Kidney (tissue), 13 donors: ENCODE measurements at regions not wholly inside any gene's neighbourhood (a gene's known extent, or its start where the extent isn't known, plus 50 kb on each side); places are given as distances from the start of the nearest gene placed in this dataset.
"Not testable (repeated sequence)": the region's sequence is repeated elsewhere in the genome, so short reads cannot be mapped to it uniquely, and the experiment has no call there.

Source experiments
- DNase-seq, 5 donors: peaks; one replicate each; pipeline ENCODE4 v3.0.0-alpha.2; 2013 to 2020
- FAIRE-seq: peaks from 2 replicates; lab custom pipeline; 2012; peaks lifted over from hg19 to GRCh38; lab: Jason Lieb, UNC
- H3K27ac ChIP-seq, 2 donors: one replicate each; pipeline ENCODE4 v1.7.0; 2013; ENCODE audit warnings: low read depth in 2 of 2, low read length in 2 of 2, inconsistent platforms in 1 of 2
- H3K27me3 ChIP-seq: one replicate; pipeline ENCODE4 v1.7.1; 2013; ENCODE audit warnings: low read length, inconsistent platforms; ENCODE audit not compliant: control insufficient read depth, insufficient read depth
- H3K36me3 ChIP-seq, 3 donors: one replicate each; pipeline versions ENCODE4 v1.7.0 to v1.7.1; 2013; ENCODE audit warnings: low read length in 3 of 3, control low read depth in 1 of 3, inconsistent platforms in 1 of 3; ENCODE audit not compliant: insufficient read depth in 3 of 3, control insufficient read depth in 2 of 3
- H3K4me1 ChIP-seq, 3 donors: one replicate each; pipeline versions ENCODE4 v1.7.0 to v1.7.1; 2013; ENCODE audit warnings: low read length in 3 of 3, inconsistent platforms in 1 of 3, low read depth in 1 of 3; ENCODE audit not compliant: control insufficient read depth in 2 of 3, insufficient read depth in 2 of 3
- H3K4me3 ChIP-seq, 3 donors: one replicate each; pipeline versions ENCODE4 v1.7.0 to v1.8.1; 2013; ENCODE audit warnings: low read length in 3 of 3, control low read depth in 1 of 3, inconsistent platforms in 1 of 3
- H3K9ac ChIP-seq, 3 donors: one replicate each; pipeline versions ENCODE4 v1.7.0 to v1.7.1; 2013; ENCODE audit warnings: low read length in 3 of 3, control low read depth in 1 of 3, inconsistent platforms in 1 of 3
- H3K9me3 ChIP-seq, 3 donors: one replicate each; pipeline versions ENCODE4 v1.7.0 to v1.7.1; 2013; ENCODE audit warnings: low read length in 3 of 3, control low read depth in 1 of 3, inconsistent platforms in 1 of 3; ENCODE audit not compliant: control insufficient read depth in 2 of 3, insufficient read depth in 1 of 3
- CTCF ChIP-seq: IDR thresholded peaks from 3 replicates; pipeline ENCODE4 v1.5.1; 2012; ENCODE audit warnings: mild to moderate bottlenecking, moderate library complexity, borderline replicate concordance; ENCODE audit not compliant: insufficient read depth; ENCODE audit errors: extremely low read depth
- intact Hi-C: fragments of 100-400 bp; cut with DNase I; formaldehyde crosslinking; loops from one replicate; pipeline ENCODE4 v1.11.1; 2022
- donor health status: control.
- donor health status: control.
- donor health status: control.
- donor health status: control.
- donor health status: control.
- donor health status: DM: yes; HTN: yes; CAD: no.
- donor health status: Normal renal cell carcinoma (clear cell type).

- H3K9ac ChIP-seq, result no peak overlapping the region
- intact Hi-C loops, result no loop called here
- TF ChIP-seq CTCF, result no peak
Observed at GRCh38 chr16:11417487-11417886, 72.2 kb downstream of the RMI2 start.

GRCh38 chr16:11418506-11418905 lies 73.2 kb downstream of the RMI2 start:
- no peak overlapping the region for H3K9ac ChIP-seq
- no peaks in the 10 kb centered on the region for H3K4me1 ChIP-seq
- no peaks in the 10 kb centered on the region for H3K9me3 ChIP-seq
- H3K4me3 ChIP-seq, result no peak overlapping the region
- DNase-seq (no peak), FAIRE-seq (no peak)
- no peaks in the 10 kb centered on the region for H3K27me3 ChIP-seq
- no peak for TF ChIP-seq CTCF
- intact Hi-C loops, result no loop called here
- no peak overlapping the region for H3K27ac ChIP-seq
- no peaks in the 10 kb centered on the region for H3K36me3 ChIP-seq

More at GRCh38 chr16:11417487-11417886, 72.2 kb downstream of the RMI2 start:
- Histone ChIP-seq H3K4me3 (no peak overlapping the region), H3K9me3 (no peaks in the 10 kb centered on the region), H3K4me1 (no peaks in the 10 kb centered on the region), H3K27ac (no peak overlapping the region), H3K27me3 (no peaks in the 10 kb centered on the region), H3K36me3 (no peaks in the 10 kb centered on the region)
- no peak for DNase-seq
- no peak for FAIRE-seq

- intact Hi-C loops, result loop anchor here (10.0 kb wide), 1 partner anchor 95 kb away; no protein-coding TSS in a partner anchor
- not testable (repeated sequence) for H3K4me1 ChIP-seq, H3K36me3 ChIP-seq, H3K27me3 ChIP-seq, H3K9ac ChIP-seq, FAIRE-seq, H3K9me3 ChIP-seq, H3K27ac ChIP-seq, DNase-seq, H3K4me3 ChIP-seq
Observed at GRCh38 chr16:11420067-11420466, 74.8 kb downstream of the RMI2 start.

- intact Hi-C loops, result loop anchor here (10.0 kb wide), 1 partner anchor 94 kb away; no protein-coding TSS in a partner anchor
- FAIRE-seq, result no peak
- DNase-seq, result no peak
Observed at GRCh38 chr16:11420895-11421294, 75.6 kb downstream of the RMI2 start.

More at GRCh38 chr16:11420895-11421294, 75.6 kb downstream of the RMI2 start:
- Histone ChIP-seq H3K4me1 (no peaks in the 10 kb centered on the region), H3K9ac (no peak overlapping the region), H3K4me3 (no peak overlapping the region), H3K27me3 (no peaks in the 10 kb centered on the region), H3K27ac (no peak overlapping the region), H3K9me3 (no peaks in the 10 kb centered on the region), H3K36me3 (no peaks in the 10 kb centered on the region)
- no peak for TF ChIP-seq CTCF
